ENCODE measurements at regions not wholly inside any gene's neighbourhood (a gene's known extent, or its start where the extent isn't known, plus 50 kb on each side); places are given as distances from the start of the nearest gene placed in this dataset.

- WGBS, 2 donors, result 46 to 47% methylated on average over 3 of the region's 3 CpGs
- no peak for FAIRE-seq
- no peaks in the 10 kb centered on the region for H3K36me3 ChIP-seq
- no peak overlapping the region for H3K4me3 ChIP-seq
- ATAC-seq, result no peak
- no peaks in the 10 kb centered on the region for H3K9me3 ChIP-seq
- no peak overlapping the region for H3K27ac ChIP-seq
- intact Hi-C loops (cut with DNase I), result no loop called here
- H3K4me1 ChIP-seq, result no peaks in the 10 kb centered on the region
- no peaks in the 10 kb centered on the region for H3K27me3 ChIP-seq
- TF ChIP-seq, protein P1, sequence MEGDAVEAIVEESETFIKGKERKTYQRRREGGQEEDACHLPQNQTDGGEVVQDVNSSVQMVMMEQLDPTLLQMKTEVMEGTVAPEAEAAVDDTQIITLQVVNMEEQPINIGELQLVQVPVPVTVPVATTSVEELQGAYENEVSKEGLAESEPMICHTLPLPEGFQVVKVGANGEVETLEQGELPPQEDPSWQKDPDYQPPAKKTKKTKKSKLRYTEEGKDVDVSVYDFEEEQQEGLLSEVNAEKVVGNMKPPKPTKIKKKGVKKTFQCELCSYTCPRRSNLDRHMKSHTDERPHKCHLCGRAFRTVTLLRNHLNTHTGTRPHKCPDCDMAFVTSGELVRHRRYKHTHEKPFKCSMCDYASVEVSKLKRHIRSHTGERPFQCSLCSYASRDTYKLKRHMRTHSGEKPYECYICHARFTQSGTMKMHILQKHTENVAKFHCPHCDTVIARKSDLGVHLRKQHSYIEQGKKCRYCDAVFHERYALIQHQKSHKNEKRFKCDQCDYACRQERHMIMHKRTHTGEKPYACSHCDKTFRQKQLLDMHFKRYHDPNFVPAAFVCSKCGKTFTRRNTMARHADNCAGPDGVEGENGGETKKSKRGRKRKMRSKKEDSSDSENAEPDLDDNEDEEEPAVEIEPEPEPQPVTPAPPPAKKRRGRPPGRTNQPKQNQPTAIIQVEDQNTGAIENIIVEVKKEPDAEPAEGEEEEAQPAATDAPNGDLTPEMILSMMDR (IDR thresholded peaks at IDR 0.05), result no peak
- DNase-seq, result no peak
These were observed 321.9 kb downstream of the CDK5RAP2 start for GRCh38 chr9:120258096-120258495.

GRCh38 chr9:120257483-120257882, 322.5 kb downstream of the CDK5RAP2 start:
- no peak for FAIRE-seq
- no peak for ATAC-seq
- WGBS, 2 donors, result 60 to 68% methylated on average over 6 of the region's 6 CpGs
- no peak overlapping the region for H3K4me3 ChIP-seq
- no peak for DNase-seq
- no peak overlapping the region for H3K27ac ChIP-seq
- intact Hi-C loops (cut with DNase I), result no loop called here
- H3K4me1 ChIP-seq, result no peaks in the 10 kb centered on the region
- TF ChIP-seq, protein P1 (IDR thresholded peaks at IDR 0.05), result no peak
- no peaks in the 10 kb centered on the region for H3K36me3 ChIP-seq
- H3K9me3 ChIP-seq, result no peaks in the 10 kb centered on the region
- no peaks in the 10 kb centered on the region for H3K27me3 ChIP-seq

DNA sequence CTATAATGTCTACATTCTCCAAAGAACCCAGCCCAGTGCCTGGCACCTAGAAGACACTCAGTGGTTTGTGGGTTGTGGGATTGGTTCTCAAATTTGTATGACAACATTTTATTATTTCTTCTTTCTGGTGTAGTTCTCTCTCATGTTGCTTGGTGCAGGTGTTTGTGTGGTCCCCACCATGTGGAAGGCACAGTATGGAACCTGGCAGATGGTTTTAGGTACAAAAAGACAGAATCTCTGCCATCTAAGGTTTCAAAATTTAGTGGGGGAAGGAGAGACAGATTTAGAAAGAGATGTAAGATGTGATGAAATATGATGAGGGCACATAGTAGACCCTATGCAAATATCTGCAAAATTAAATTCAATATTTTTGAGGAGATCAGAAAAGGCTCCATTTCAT, 323.8 kb downstream of the CDK5RAP2 start:
- intact Hi-C loops (cut with DNase I), result no loop called here
- no peak overlapping the region for H3K27ac ChIP-seq
- H3K27me3 ChIP-seq, result no peaks in the 10 kb centered on the region
- ATAC-seq (no peak), FAIRE-seq (no peak), DNase-seq (no peak)
- no peaks in the 10 kb centered on the region for H3K4me1 ChIP-seq
- H3K36me3 ChIP-seq, result no peaks in the 10 kb centered on the region
- H3K9me3 ChIP-seq, result no peaks in the 10 kb centered on the region
- TF ChIP-seq, protein P1 (IDR thresholded peaks at IDR 0.05), result no peak
- no peak overlapping the region for H3K4me3 ChIP-seq

DNA sequence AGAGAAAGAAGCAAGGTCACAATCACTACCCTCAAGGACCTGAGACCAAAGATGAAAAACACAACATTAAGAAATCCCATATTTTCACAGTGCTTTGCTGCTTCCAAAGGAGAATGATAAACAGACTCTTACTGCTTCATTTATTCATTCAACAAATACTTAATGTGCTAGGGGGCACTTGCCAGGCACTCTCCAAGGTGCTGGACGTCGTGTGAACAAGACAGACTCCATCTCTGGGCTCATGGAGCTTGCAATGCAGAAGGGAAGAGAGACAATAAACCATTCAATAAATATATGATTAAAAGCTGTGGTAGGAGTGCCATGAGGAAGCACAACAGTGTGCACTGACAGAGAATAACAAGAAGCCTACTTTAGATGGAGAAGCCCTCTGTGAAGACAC, 327.7 kb downstream of the CDK5RAP2 start:
- 3 to 7% methylated on average over 2 of the region's 2 CpGs for WGBS, 2 donors
- no peak overlapping the region for H3K4me3 ChIP-seq
- ATAC-seq (no peak), DNase-seq (no peak), FAIRE-seq (no peak)
- TF ChIP-seq, protein P1 (IDR thresholded peaks at IDR 0.05), result no peak
- no peaks in the 10 kb centered on the region for H3K36me3 ChIP-seq
- no peaks in the 10 kb centered on the region for H3K4me1 ChIP-seq
- H3K27ac ChIP-seq, result no peak overlapping the region
- H3K9me3 ChIP-seq, result no peaks in the 10 kb centered on the region
- intact Hi-C loops (cut with DNase I), result no loop called here
- no peaks in the 10 kb centered on the region for H3K27me3 ChIP-seq

DNA sequence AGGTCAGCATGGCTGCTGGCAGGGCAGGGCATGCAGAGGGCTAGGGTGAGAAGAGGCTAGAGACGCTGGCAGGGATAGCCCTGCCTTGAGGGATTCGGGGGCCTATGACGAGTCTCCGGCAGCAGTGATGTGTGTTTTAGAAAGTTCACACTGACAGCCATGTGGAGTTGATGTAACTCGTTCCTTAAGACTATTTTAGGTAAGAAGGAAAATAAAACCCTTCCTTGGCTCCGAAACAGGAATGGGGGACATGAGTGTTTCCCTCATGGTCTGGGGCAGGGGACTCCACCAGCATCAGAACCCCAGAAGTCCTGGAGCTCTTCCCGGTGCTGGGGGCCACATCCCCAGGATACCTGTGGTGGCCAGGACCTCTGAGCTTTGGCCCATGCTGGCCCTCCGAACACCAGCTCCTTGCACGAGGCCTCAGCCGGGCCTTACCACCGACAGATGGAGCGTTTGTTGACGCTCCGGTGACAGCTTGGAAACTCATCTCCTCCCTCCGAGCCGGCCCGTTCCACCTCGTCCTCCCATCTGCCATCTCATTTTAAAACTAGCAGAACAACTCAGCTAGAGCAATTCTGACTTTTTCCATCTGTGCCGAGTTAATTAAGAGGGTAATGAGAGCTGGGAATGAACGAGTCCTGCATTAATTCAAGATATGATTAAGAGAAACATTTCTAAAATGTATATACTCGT, 337.7 kb downstream of the CDK5RAP2 start:
- no peaks in the 10 kb centered on the region for H3K9me3 ChIP-seq
- WGBS, 2 donors, result 66 to 74% methylated on average over 21 of the region's 21 CpGs

More for the DNA sequence above, 337.7 kb downstream of the CDK5RAP2 start:
- DNase-seq (no peak), ATAC-seq (no peak), FAIRE-seq (no peak)
- Histone ChIP-seq H3K4me3 (no peak overlapping the region), H3K27ac (no peak overlapping the region), H3K4me1 (no peaks in the 10 kb centered on the region), H3K36me3 (no peaks in the 10 kb centered on the region), H3K27me3 (no peaks in the 10 kb centered on the region)
- TF ChIP-seq, protein P1 (IDR thresholded peaks at IDR 0.05), result no peak
- intact Hi-C loops (cut with DNase I), result no loop called here
